Esophagus squamous epithelium (tissue), 5 donors: ENCODE measurements at regions not wholly inside any gene's neighbourhood (a gene's known extent, or its start where the extent isn't known, plus 50 kb on each side); places are given as distances from the start of the nearest gene placed in this dataset.

Experiments used
- DNase-seq: peaks from one replicate; lab custom pipeline; 2025; lab: John Stamatoyannopoulos, UW
- H3K27ac ChIP-seq, 4 donors: fragments of 200-600 bp; sonication (generic); one replicate each; pipeline ENCODE4 v1.5.1; 2016 to 2019; ENCODE audit warnings: mild to moderate bottlenecking in 1 of 4
- H3K27me3 ChIP-seq, 4 donors: fragments of 200-600 bp; sonication (generic); 1 replicate in 3 of 4; 2 replicates in 1 of 4; pipeline versions ENCODE4 v1.5.1 to v1.6.0; 2017 to 2021; ENCODE audit warnings: antibody characterized with exemption in 1 of 4
- H3K36me3 ChIP-seq, 3 donors: fragments of 200-600 bp; sonication (generic); one replicate each; pipeline ENCODE4 v1.5.1; 2016 to 2019
- H3K4me1 ChIP-seq, 3 donors: fragments of 200-600 bp; sonication (generic); one replicate each; pipeline ENCODE4 v1.5.1; 2017 to 2019
- H3K4me3 ChIP-seq, 4 donors: fragments of 200-600 bp; sonication (generic); 1 replicate in 3 of 4; 2 replicates in 1 of 4; pipeline ENCODE4 v1.5.1; 2016 to 2019; ENCODE audit warnings: mild to moderate bottlenecking in 2 of 4, moderate library complexity in 1 of 4
- H3K9me3 ChIP-seq, 3 donors: fragments of 200-600 bp; sonication (generic); one replicate each; pipeline ENCODE4 v1.5.1; 2016 to 2019
- POLR2A ChIP-seq, 4 donors: fragments of 450-650 bp; IDR thresholded peaks; one replicate each; pipeline ENCODE4 v1.6.1; 2017; ENCODE audit warnings: antibody characterized with exemption in 4 of 4, mild to moderate bottlenecking in 4 of 4, moderate library complexity in 3 of 4
- WGBS, 2 donors: methylation state at CpG; one replicate each; pipeline ENCODE4 v1.1.5; 2018; 5-methylcytosine and 5-hydroxymethylcytosine counted together
- intact Hi-C: fragments of 100-400 bp; cut with DNase I; formaldehyde crosslinking; loops from one replicate; pipeline ENCODE4 v1.15.0; 2022
- TF ChIP-seq, protein P1 (sequence below), 6 experiments: fragments of 450-650 bp in 4 of 6; fragments of 200-600 bp in 2 of 6; sonication (generic) in 2 of 6; IDR thresholded peaks; one replicate each; pipeline ENCODE4 v1.5.1; 2016 to 2019; ENCODE audit warnings: antibody characterized with exemption in 6 of 6, mild to moderate bottlenecking in 4 of 6, moderate library complexity in 4 of 6
- donor health status: DM: yes; HTN: yes; CAD: no.

DNA sequence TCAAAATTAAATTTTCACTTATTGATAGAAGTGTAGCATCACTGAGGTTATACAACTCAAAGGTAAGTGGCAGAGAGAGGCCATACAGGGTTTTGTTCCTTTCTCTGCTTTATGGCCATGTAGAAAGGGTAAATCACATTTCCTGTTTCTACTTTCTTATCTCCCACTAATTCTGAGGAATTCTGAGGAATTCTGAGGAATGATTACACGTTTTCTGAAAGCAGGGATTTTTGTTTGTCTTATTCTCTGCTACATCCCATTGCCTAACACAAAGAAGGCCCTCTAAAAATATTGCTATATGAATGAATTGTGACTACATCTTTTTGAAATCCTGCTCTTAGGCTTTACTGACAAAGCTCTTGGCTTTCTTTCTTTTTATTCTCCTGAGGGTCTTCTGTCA is 516.9 kb upstream of the ZNF608 start:
- Histone ChIP-seq H3K4me1 (no peaks in the 10 kb centered on the region), H3K9me3 (no peaks in the 10 kb centered on the region), H3K36me3 (no peaks in the 10 kb centered on the region), H3K4me3 (no peak overlapping the region), H3K27me3 (no peaks in the 10 kb centered on the region), H3K27ac (no peak overlapping the region)
- TF ChIP-seq POLR2A (IDR thresholded peaks at IDR 0.05), result no peak
- TF ChIP-seq, protein P1, sequence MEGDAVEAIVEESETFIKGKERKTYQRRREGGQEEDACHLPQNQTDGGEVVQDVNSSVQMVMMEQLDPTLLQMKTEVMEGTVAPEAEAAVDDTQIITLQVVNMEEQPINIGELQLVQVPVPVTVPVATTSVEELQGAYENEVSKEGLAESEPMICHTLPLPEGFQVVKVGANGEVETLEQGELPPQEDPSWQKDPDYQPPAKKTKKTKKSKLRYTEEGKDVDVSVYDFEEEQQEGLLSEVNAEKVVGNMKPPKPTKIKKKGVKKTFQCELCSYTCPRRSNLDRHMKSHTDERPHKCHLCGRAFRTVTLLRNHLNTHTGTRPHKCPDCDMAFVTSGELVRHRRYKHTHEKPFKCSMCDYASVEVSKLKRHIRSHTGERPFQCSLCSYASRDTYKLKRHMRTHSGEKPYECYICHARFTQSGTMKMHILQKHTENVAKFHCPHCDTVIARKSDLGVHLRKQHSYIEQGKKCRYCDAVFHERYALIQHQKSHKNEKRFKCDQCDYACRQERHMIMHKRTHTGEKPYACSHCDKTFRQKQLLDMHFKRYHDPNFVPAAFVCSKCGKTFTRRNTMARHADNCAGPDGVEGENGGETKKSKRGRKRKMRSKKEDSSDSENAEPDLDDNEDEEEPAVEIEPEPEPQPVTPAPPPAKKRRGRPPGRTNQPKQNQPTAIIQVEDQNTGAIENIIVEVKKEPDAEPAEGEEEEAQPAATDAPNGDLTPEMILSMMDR (IDR thresholded peaks at IDR 0.05), result no peak
- no peak for DNase-seq
- 55 to 62% methylated on average over 1 of the region's 1 CpG for WGBS, 2 donors
- intact Hi-C loops, result no loop called here

DNA sequence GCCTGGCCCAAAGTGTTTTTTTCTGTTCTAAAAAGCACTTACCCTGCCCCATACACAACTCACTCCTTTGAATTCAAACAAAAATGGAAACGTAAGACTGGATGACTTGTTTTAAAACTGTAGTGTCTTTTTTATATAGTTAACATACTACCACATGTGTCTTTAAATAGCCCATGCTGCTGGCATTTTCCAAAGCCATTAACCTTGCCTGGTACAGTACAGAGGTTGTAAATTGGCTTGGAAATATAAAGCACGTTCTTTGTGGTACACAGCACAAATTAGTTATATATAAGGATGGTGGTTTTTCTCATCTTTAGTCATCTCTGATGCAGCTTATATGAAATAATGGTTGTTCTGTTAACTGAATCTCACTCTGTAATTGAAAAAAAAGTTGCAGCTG is 519.7 kb upstream of the ZNF608 start:
- intact Hi-C loops, result no loop called here
- DNase-seq, result no peak
- no peak for TF ChIP-seq POLR2A (IDR thresholded peaks at IDR 0.05)
- TF ChIP-seq, protein P1 (IDR thresholded peaks at IDR 0.05), result no peak
- Histone ChIP-seq H3K4me1 (no peaks in the 10 kb centered on the region), H3K36me3 (no peaks in the 10 kb centered on the region), H3K27ac (no peak overlapping the region), H3K27me3 (no peaks in the 10 kb centered on the region), H3K9me3 (no peaks in the 10 kb centered on the region), H3K4me3 (no peak overlapping the region)
- WGBS, 2 donors, result 89 to 94% methylated on average over 2 of the region's 2 CpGs

DNA sequence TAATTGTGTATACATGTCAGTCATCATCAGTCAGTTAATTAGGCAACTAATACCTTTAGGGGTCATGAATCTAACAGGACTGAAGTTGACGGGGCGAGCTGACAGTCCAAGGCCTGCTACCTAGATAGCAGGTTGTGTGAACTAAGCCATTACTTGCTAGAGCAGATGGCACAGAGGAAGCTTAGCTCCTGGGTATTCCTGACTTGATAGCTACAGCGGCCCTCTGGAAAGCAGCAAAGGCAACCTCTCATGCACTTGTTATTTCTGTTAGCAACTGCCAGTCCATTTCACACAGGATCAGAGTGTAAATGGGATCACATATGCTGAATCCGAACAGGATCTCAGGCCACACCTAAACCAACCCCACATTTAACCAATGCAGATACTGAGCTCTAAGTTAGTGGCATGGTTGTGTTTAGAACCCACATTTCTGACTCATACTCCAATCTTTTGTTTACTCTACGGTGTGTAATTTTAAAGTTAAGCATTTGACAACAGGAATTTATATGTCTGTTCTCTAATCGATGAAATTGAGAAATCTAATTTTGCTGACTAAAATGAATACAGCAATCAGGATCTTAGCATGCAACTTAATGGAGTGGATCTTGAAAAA is 521.3 kb upstream of the ZNF608 start:
- TF ChIP-seq, protein P1 (IDR thresholded peaks at IDR 0.05), result no peak
- TF ChIP-seq POLR2A (IDR thresholded peaks at IDR 0.05), result no peak
- intact Hi-C loops, result no loop called here
- Histone ChIP-seq H3K4me1 (no peaks in the 10 kb centered on the region), H3K9me3 (no peaks in the 10 kb centered on the region), H3K36me3 (no peaks in the 10 kb centered on the region), H3K4me3 (no peak overlapping the region), H3K27ac (no peak overlapping the region), H3K27me3 (no peaks in the 10 kb centered on the region)
- DNase-seq, result no peak
- WGBS, 2 donors, result 81 to 88% methylated on average over 6 of the region's 6 CpGs

DNA sequence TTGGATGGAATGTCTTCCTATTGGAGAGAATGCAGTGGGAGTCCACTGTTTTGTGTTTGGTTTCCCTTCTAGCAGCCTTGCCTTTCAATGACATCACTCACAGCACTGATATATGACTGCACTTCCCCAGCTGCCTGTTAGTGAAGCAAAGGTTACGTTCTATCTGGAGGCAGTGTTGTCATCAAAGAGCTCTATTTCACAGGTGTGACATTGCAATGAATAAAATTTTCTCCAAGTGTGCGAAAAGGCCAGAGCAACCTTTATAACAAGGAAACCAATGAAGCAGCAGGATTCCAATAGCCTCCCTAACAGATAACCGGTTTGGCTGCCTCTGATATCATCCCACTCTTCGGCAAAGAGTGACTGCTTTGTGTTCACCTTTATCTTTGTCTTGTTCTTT is 523.5 kb upstream of the ZNF608 start:
- Histone ChIP-seq H3K4me3 (no peak overlapping the region), H3K4me1 (no peaks in the 10 kb centered on the region), H3K27me3 (no peaks in the 10 kb centered on the region), H3K9me3 (no peaks in the 10 kb centered on the region), H3K27ac (no peak overlapping the region), H3K36me3 (no peaks in the 10 kb centered on the region)
- DNase-seq, result no peak
- WGBS, 2 donors, result 79 to 87% methylated on average over 4 of the region's 4 CpGs
- intact Hi-C loops, result no loop called here
- TF ChIP-seq, protein P1 (IDR thresholded peaks at IDR 0.05), result no peak
- no peak for TF ChIP-seq POLR2A (IDR thresholded peaks at IDR 0.05)

DNA sequence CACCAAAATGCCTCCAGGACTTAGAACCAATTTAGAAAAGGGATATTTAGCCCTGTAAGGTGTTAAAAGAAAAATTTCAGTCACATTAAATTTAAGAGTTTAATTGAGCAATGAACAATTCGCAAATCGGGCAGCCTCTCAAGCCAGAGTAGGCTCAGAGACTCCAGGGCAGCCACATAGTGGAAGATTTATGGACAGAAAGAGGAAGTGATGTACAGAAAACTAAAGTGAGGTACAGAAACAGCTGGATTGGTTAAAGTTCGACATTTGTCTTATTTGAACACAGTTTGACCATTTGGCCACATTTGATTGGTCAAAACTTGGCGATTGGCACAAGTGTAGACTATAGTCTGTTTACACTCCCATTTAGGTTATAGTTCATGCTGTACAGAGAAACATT is 525.9 kb upstream of the ZNF608 start:
- no peak for DNase-seq
- 72 to 78% methylated on average over 4 of the region's 4 CpGs for WGBS, 2 donors
- Histone ChIP-seq H3K4me1 (no peaks in the 10 kb centered on the region), H3K27ac (no peak overlapping the region), H3K36me3 (no peaks in the 10 kb centered on the region), H3K27me3 (no peaks in the 10 kb centered on the region), H3K9me3 (no peaks in the 10 kb centered on the region), H3K4me3 (no peak overlapping the region)
- TF ChIP-seq POLR2A (IDR thresholded peaks at IDR 0.05), result no peak
- TF ChIP-seq, protein P1 (IDR thresholded peaks at IDR 0.05), result no peak
- intact Hi-C loops, result no loop called here
